ENCODE measurements at regions not wholly inside any gene's neighbourhood (a gene's known extent, or its start where the extent isn't known, plus 50 kb on each side); places are given as distances from the start of the nearest gene placed in this dataset.

GRCh38 chr5:133905424-133905823, 63.0 kb downstream of the C5orf15 start:
- DNase-seq (ENCODE audit: low spot score) (no peak), FAIRE-seq (no peak)

- DNase-seq (ENCODE audit: low spot score) (no peak), FAIRE-seq (no peak)
These were observed 63.8 kb downstream of the C5orf15 start for GRCh38 chr5:133904641-133905040.

GRCh38 chr5:133902511-133903118, 65.8 kb downstream of the C5orf15 start:
- no peak for FAIRE-seq

GRCh38 chr5:133900534-133901270, 67.7 kb downstream of the C5orf15 start:
- FAIRE-seq (no peak), DNase-seq (ENCODE audit: low spot score) (no peak)

More at GRCh38 chr5:133902511-133903118, 65.8 kb downstream of the C5orf15 start:
- no peak for DNase-seq (ENCODE audit: low spot score)

GRCh38 chr5:133899506-133899905, 68.9 kb downstream of the C5orf15 start:
- FAIRE-seq, result no peak
- no peak for DNase-seq (ENCODE audit: low spot score)

- DNase-seq (ENCODE audit: low spot score), result no peak
- no peak for FAIRE-seq
These were observed 70.0 kb downstream of the C5orf15 start for GRCh38 chr5:133898440-133898839.

- DNase-seq (ENCODE audit: low spot score) (no peak), FAIRE-seq (no peak)
These were observed 71.0 kb downstream of the C5orf15 start for GRCh38 chr5:133897431-133897830.

- FAIRE-seq (peak; percentile 13), DNase-seq (ENCODE audit: low spot score) (no peak)
These were observed 71.6 kb downstream of the C5orf15 start for GRCh38 chr5:133896873-133897272.

GRCh38 chr5:133895979-133896845, 72.2 kb downstream of the C5orf15 start:
- DNase-seq (ENCODE audit: low spot score) (peak; percentile 36), FAIRE-seq (no peak)

GRCh38 chr5:133894143-133894542, 74.3 kb downstream of the C5orf15 start:
- FAIRE-seq (no peak), DNase-seq (ENCODE audit: low spot score) (no peak)

GRCh38 chr5:133892774-133893173, 75.7 kb downstream of the C5orf15 start:
- FAIRE-seq (peak; percentile 56), DNase-seq (ENCODE audit: low spot score) (no peak)

- DNase-seq (ENCODE audit: low spot score), result no peak
- FAIRE-seq, result no peak
These were observed 76.1 kb downstream of the C5orf15 start for GRCh38 chr5:133892306-133892705.

- FAIRE-seq, result no peak
- DNase-seq (ENCODE audit: low spot score), result no peak
These were observed 77.0 kb downstream of the C5orf15 start for GRCh38 chr5:133891390-133891789.

GRCh38 chr5:133890776-133891280, 77.6 kb downstream of the C5orf15 start:
- FAIRE-seq, result no peak
- no peak for DNase-seq (ENCODE audit: low spot score)

- DNase-seq (ENCODE audit: low spot score) (no peak), FAIRE-seq (no peak)
These were observed 78.1 kb downstream of the C5orf15 start for GRCh38 chr5:133890314-133890713.

- no peak for FAIRE-seq
- DNase-seq (ENCODE audit: low spot score), result no peak
These were observed 79.0 kb downstream of the C5orf15 start for GRCh38 chr5:133889271-133889905.

- FAIRE-seq, result no peak
- no peak for DNase-seq (ENCODE audit: low spot score)
These were observed 79.8 kb downstream of the C5orf15 start for GRCh38 chr5:133888625-133888991.

GRCh38 chr5:133885566-133885965, 82.9 kb downstream of the C5orf15 start:
- no peak for FAIRE-seq
- no peak for DNase-seq (ENCODE audit: low spot score)

GRCh38 chr5:133884569-133885311, 83.7 kb downstream of the C5orf15 start:
- FAIRE-seq (no peak), DNase-seq (ENCODE audit: low spot score) (no peak)

- FAIRE-seq (no peak), DNase-seq (ENCODE audit: low spot score) (no peak)
These were observed 84.5 kb downstream of the C5orf15 start for GRCh38 chr5:133883916-133884315.

GRCh38 chr5:133882846-133883245, 85.6 kb downstream of the C5orf15 start:
- DNase-seq (ENCODE audit: low spot score) (no peak), FAIRE-seq (no peak)

All from urothelium cell line (cell line).